ENCODE measurements at regions not wholly inside any gene's neighbourhood (a gene's known extent, or its start where the extent isn't known, plus 50 kb on each side); places are given as distances from the start of the nearest gene placed in this dataset.
A peak's percentile ranks its signal among the peaks of the same experiment; 100 is the strongest.

DNA sequence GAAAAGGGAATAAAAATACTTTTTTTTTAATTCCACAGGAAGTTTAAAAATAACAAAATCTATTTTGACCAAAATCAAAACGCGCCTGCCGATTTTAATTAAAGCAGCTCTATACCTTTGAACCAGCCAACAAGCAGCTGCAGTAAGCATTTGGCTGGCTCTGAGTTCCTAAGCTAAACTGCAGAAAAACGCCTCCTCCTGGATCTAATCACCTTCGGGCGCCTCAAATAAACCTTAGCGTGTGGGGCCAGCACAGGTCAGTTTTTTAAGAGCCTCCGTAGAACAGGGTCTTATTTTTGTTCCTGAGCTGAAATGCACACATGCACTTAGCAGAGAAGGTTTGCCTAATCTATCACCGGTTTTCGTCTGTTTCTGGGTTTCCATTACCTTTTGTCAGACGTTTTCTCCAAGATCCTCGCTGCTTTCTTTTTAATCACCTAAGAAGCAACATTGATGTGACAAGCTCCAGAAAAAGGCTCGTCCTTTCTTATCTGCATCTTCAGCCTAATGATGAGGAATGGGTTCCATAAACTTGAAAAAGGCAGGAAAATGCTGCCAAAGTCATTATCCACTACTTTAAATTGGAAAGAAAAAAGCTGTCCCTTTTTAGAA, 64.7 kb upstream of the HNRNPA3 start:
- TF ChIP-seq, protein P1, sequence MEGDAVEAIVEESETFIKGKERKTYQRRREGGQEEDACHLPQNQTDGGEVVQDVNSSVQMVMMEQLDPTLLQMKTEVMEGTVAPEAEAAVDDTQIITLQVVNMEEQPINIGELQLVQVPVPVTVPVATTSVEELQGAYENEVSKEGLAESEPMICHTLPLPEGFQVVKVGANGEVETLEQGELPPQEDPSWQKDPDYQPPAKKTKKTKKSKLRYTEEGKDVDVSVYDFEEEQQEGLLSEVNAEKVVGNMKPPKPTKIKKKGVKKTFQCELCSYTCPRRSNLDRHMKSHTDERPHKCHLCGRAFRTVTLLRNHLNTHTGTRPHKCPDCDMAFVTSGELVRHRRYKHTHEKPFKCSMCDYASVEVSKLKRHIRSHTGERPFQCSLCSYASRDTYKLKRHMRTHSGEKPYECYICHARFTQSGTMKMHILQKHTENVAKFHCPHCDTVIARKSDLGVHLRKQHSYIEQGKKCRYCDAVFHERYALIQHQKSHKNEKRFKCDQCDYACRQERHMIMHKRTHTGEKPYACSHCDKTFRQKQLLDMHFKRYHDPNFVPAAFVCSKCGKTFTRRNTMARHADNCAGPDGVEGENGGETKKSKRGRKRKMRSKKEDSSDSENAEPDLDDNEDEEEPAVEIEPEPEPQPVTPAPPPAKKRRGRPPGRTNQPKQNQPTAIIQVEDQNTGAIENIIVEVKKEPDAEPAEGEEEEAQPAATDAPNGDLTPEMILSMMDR (IDR thresholded peaks at IDR 0.05; ENCODE audit: insufficient read depth, low read length, missing control alignments), result no peak
- CTCF ChIA-PET, result interaction anchor here (0.7 to 6.1 kb wide), 44 partner anchors 10 to 1469 kb away, joined by 3 to 151 read pairs (median 5); partner anchors contain the start of genes HOXD10, HOXD8 and HOXD9
- POLR2A ChIA-PET, result no interaction called here
- H3K4me3 ChIP-seq (ENCODE audit: low read depth, low read length), result no peak overlapping the region
- DNase-seq (ENCODE audit: low read depth, low spot score), result no peak

DNA sequence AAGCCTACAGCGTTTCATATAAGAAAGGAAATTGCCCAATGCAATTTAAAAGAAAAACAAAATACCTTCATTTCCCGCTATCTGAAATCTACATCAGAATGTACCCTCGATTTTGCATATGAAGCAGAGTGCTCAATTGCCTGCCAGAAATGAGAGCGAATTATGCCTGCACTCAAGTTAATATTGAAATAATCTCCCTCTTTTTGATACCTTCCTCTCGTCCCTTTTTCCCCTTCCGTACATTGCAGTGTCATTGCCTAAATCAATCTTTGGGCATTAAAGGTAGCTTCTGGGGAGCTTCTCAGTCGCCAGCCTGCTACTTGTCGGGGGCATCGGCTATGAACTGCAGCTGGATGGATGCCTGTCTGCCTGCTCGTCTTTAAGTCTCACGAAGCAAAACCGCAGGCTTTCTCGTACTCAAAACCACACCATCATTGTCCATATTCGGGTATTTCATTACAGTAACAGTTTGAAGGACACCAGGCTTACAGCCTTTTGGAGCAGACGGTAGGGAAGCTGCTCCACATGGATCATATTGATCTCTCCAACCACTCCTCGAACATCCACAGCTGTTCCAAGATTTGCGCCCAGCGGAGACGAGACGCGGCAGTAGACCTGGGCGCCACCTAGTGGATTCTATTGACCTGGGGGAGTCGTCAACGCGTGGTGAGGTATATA, 64.0 kb upstream of the HNRNPA3 start:
- TF ChIP-seq, protein P1 (IDR thresholded peaks at IDR 0.05; ENCODE audit: insufficient read depth, low read length, missing control alignments), result peak; percentile 91
- H3K4me3 ChIP-seq (ENCODE audit: low read depth, low read length), result peak overlapping the region; percentile 54
- DNase-seq (ENCODE audit: low read depth, low spot score), result no peak
- POLR2A ChIA-PET, result no interaction called here
- CTCF ChIA-PET, result interaction anchor here (0.6 to 6.1 kb wide), 60 partner anchors 9 to 1470 kb away, joined by 3 to 151 read pairs (median 4); partner anchors contain the start of genes HOXD10, HOXD8 and HOXD9

DNA sequence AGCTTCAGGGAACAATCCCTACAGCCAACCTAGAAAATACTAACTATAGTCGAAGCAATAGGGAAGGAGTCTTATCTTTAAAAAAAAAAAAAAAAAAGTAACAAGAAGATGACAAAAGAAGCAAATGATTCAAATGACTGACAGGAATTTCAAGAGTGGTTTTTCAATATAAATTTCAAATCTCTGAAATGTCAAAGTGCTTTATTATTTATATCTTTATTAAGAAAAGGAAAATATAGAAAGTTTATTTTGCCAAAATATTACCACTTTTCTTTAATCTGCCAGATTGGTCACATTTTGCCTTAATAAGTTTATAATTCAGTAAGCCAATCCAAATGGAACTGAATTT, 63.5 kb upstream of the HNRNPA3 start:
- TF ChIP-seq, protein P1 (IDR thresholded peaks at IDR 0.05; ENCODE audit: insufficient read depth, low read length, missing control alignments), result no peak
- no peak overlapping the region; the same call in 1 of the 2 replicates for H3K4me3 ChIP-seq (ENCODE audit: low read depth, low read length)
- POLR2A ChIA-PET, result no interaction called here
- no peak for DNase-seq (ENCODE audit: low read depth, low spot score)
- CTCF ChIA-PET, result interaction anchor here (0.6 to 6.1 kb wide), 49 partner anchors 9 to 1470 kb away, joined by 3 to 151 read pairs (median 5); partner anchors contain the start of genes HOXD10, HOXD8 and HOXD9

DNA sequence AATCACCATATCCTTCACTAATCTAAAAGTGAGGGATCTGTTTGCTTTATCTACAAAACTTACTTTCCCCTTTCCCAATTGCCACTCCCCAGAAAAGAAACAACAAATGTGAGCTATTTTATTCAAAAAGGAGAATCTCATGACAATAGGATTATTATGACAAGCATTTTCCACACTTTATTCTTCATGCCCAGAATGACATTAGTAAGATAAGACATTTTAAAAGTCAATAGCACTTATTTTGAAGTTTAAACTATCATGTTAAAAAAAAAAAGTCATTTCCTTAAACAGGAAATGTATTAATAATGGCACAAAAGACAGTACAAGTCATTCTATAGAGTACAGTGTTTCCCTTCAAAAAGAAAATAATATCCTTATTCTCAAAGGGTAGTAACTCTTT, 58.8 kb upstream of the HNRNPA3 start:
- CTCF ChIA-PET, result interaction anchor here (0.6 to 1.3 kb wide), 5 partner anchors 10 to 1035 kb away, joined by 3 to 4 read pairs (median 3); no protein-coding TSS in a partner anchor

DNA sequence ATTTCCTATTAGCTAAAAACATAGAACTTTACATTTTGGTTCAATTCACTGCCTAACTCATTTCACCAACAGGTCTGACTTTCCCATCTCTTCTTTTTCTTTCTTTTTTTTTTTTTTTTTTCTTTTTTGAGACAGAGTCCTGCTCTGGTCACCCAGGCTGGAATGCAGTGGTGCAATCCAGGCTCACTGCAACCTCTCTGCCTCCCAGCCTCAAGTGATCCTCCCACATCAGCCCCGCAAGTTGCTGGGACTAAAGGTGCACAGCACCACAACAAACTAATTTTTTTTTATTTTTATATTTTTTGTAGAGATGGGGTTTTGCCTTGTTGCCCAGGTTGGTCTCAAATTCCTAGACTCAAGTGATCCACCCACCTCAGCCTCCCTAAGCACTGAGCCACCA, 57.8 kb upstream of the HNRNPA3 start:
- H3K4me3 ChIP-seq (ENCODE audit: low read depth, low read length), result no peak overlapping the region
- no peak for DNase-seq (ENCODE audit: low read depth, low spot score)
- TF ChIP-seq, protein P1 (IDR thresholded peaks at IDR 0.05; ENCODE audit: insufficient read depth, low read length, missing control alignments), result no peak
- CTCF ChIA-PET, result interaction anchor here (2.8 kb wide), 1 partner anchor 10 kb away, joined by 17 read pairs; no protein-coding TSS in a partner anchor
- POLR2A ChIA-PET, result no interaction called here

More for the DNA sequence above, 58.8 kb upstream of the HNRNPA3 start:
- POLR2A ChIA-PET, result no interaction called here
- no peak for DNase-seq (ENCODE audit: low read depth, low spot score)
- H3K4me3 ChIP-seq (ENCODE audit: low read depth, low read length), result no peak overlapping the region
- TF ChIP-seq, protein P1 (IDR thresholded peaks at IDR 0.05; ENCODE audit: insufficient read depth, low read length, missing control alignments), result no peak

DNA sequence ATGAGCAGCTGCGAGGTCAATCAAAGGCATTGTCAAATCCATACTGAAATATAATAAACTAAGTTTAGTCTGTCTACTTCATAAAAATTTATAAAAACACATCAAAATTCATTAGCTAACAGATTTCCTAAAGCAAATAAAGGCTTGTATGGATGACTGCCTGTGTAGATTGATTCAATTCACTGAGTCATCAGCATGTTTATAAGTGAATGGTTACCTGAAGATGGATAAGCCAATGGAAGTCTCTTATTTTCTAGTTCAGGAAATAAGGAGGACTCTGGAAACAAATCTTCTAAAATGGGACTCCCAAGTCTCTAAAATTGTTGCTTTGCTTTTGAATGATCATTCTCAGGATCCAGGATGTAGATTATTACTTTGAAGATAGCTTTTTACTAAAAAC, 57.0 kb upstream of the HNRNPA3 start:
- POLR2A ChIA-PET, result no interaction called here
- CTCF ChIA-PET, result interaction anchor here (0.6 to 2.9 kb wide), 5 partner anchors 9 to 1033 kb away, joined by 3 to 18 read pairs (median 3); partner anchors contain the start of gene HOXD9
- TF ChIP-seq, protein P1 (IDR thresholded peaks at IDR 0.05; ENCODE audit: insufficient read depth, low read length, missing control alignments), result no peak
- no peak overlapping the region for H3K4me3 ChIP-seq (ENCODE audit: low read depth, low read length)
- DNase-seq (ENCODE audit: low read depth, low spot score), result no peak

All from AG04449 (cell line).